ENCODE measurements at regions not wholly inside any gene's neighbourhood (a gene's known extent, or its start where the extent isn't known, plus 50 kb on each side); places are given as distances from the start of the nearest gene placed in this dataset.

- TF ChIP-seq NR3C1 (CRISPR knock-in tag; conservative IDR thresholded peaks at IDR 0.05; ENCODE audit: low read depth) (no peak), MAX (CRISPR knock-in tag; IDR thresholded peaks at IDR 0.05) (no peak), TEAD4 (CRISPR knock-in tag; IDR thresholded peaks at IDR 0.05) (no peak), NFYB (CRISPR knock-in tag; conservative IDR thresholded peaks at IDR 0.05; ENCODE audit: low read depth) (no peak)
These were observed 480.5 kb upstream of the RAG2 start for GRCh38 chr11:37078521-37078920.

Measured in WTC11 (cell line).